DOHH2 (cell line): ENCODE measurements at regions not wholly inside any gene's neighbourhood (a gene's known extent, or its start where the extent isn't known, plus 50 kb on each side); places are given as distances from the start of the nearest gene placed in this dataset.

ENCODE experiments used
- H3F3A ChIP-seq: fragments of 200-600 bp; sonication (generic), shearing (Covaris generic); 2 replicates; pipeline ENCODE4 v1.6.0; 2016; ENCODE audit warnings: antibody characterized with exemption, mild to moderate bottlenecking; ENCODE audit not compliant: control insufficient read depth, insufficient read depth
- H3K27ac ChIP-seq: fragments of 200-600 bp; sonication (generic); 2 replicates; pipeline ENCODE4 v1.5.1; 2014; ENCODE audit warnings: low read depth, mild to moderate bottlenecking, low read length, moderate library complexity
- H3K27me3 ChIP-seq: fragments of 200-600 bp; sonication (generic); 2 replicates; pipeline ENCODE4 v1.6.1; 2014; ENCODE audit warnings: mild to moderate bottlenecking, low read length, mixed read lengths; ENCODE audit not compliant: control insufficient read depth
- H3K36me3 ChIP-seq: fragments of 200-600 bp; sonication (generic); 2 replicates; pipeline ENCODE4 v1.6.1; 2014; ENCODE audit warnings: mild to moderate bottlenecking, low read length, moderate library complexity, mixed read lengths; ENCODE audit not compliant: control insufficient read depth
- H3K4me1 ChIP-seq: fragments of 200-600 bp; sonication (generic); 2 replicates; pipeline ENCODE4 v1.6.1; 2014; ENCODE audit warnings: mild to moderate bottlenecking, low read length, mixed read lengths; ENCODE audit not compliant: control insufficient read depth
- H3K4me2 ChIP-seq: fragments of 200-600 bp; sonication (generic); 2 replicates; pipeline ENCODE4 v1.6.0; 2014; ENCODE audit warnings: mild to moderate bottlenecking, low read length, moderate library complexity
- H3K4me3 ChIP-seq: fragments of 200-600 bp; sonication (generic); 2 replicates; pipeline ENCODE4 v1.5.1; 2014; ENCODE audit warnings: mild to moderate bottlenecking, low read length, mixed read lengths
- H3K79me2 ChIP-seq: fragments of 200-600 bp; sonication (generic); 2 replicates; pipeline ENCODE4 v1.6.1; 2014; ENCODE audit warnings: mild to moderate bottlenecking, low read length, mixed read lengths; ENCODE audit not compliant: control insufficient read depth
- H3K9me2 ChIP-seq: fragments of 200-600 bp; sonication (generic); replicated peaks from 2 replicates; pipeline ENCODE4 v1.6.1; 2014; ENCODE audit warnings: mild to moderate bottlenecking, low read length, mixed read lengths; ENCODE audit not compliant: control insufficient read depth
- H3K9me3 ChIP-seq: fragments of 200-600 bp; sonication (generic); 2 replicates; pipeline ENCODE4 v1.6.1; 2014; ENCODE audit warnings: antibody characterized with exemption, low read length, mixed read lengths; ENCODE audit not compliant: control insufficient read depth, insufficient read depth
- H4K20me1 ChIP-seq: fragments of 200-600 bp; sonication (generic); 2 replicates; pipeline ENCODE4 v1.6.0; 2014; ENCODE audit warnings: low read depth, mild to moderate bottlenecking, antibody characterized with exemption, low read length, moderate library complexity; ENCODE audit not compliant: control insufficient read depth, insufficient read depth
- EZH2phosphoT487 ChIP-seq: fragments of 200-600 bp; sonication (generic); IDR thresholded peaks from 2 replicates; pipeline ENCODE4 v1.6.1; 2017; ENCODE audit warnings: borderline replicate concordance, mild to moderate bottlenecking, antibody characterized with exemption, low read length, moderate library complexity, mixed read lengths
- TF ChIP-seq, protein P1 (sequence below): fragments of 200-600 bp; sonication (generic); IDR thresholded peaks from one replicate; pipeline ENCODE4 v1.5.1; 2014; ENCODE audit warnings: antibody characterized with exemption, mild to moderate bottlenecking, low read depth, low read length; ENCODE audit not compliant: poor library complexity, severe bottlenecking

GRCh38 chr10:117425974-117426566 is 50.8 kb upstream of the PDZD8 start:
- no peaks in the 10 kb centered on the region for H3F3A ChIP-seq
- no peaks in the 10 kb centered on the region for H3K27me3 ChIP-seq
- H3K79me2 ChIP-seq, result no peaks in the 10 kb centered on the region
- H4K20me1 ChIP-seq, result no peaks in the 10 kb centered on the region
- H3K27ac ChIP-seq, result no peak overlapping the region
- no peak overlapping the region for H3K4me3 ChIP-seq
- TF ChIP-seq, protein P1, sequence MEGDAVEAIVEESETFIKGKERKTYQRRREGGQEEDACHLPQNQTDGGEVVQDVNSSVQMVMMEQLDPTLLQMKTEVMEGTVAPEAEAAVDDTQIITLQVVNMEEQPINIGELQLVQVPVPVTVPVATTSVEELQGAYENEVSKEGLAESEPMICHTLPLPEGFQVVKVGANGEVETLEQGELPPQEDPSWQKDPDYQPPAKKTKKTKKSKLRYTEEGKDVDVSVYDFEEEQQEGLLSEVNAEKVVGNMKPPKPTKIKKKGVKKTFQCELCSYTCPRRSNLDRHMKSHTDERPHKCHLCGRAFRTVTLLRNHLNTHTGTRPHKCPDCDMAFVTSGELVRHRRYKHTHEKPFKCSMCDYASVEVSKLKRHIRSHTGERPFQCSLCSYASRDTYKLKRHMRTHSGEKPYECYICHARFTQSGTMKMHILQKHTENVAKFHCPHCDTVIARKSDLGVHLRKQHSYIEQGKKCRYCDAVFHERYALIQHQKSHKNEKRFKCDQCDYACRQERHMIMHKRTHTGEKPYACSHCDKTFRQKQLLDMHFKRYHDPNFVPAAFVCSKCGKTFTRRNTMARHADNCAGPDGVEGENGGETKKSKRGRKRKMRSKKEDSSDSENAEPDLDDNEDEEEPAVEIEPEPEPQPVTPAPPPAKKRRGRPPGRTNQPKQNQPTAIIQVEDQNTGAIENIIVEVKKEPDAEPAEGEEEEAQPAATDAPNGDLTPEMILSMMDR, result no peak
- TF ChIP-seq EZH2phosphoT487, result no peak
- H3K4me2 ChIP-seq, result no peak overlapping the region
- H3K36me3 ChIP-seq, result no peaks in the 10 kb centered on the region
- no peaks in the 10 kb centered on the region for H3K9me3 ChIP-seq
- H3K4me1 ChIP-seq, result no peaks in the 10 kb centered on the region
- no peaks in the 10 kb centered on the region for H3K9me2 ChIP-seq

DNA sequence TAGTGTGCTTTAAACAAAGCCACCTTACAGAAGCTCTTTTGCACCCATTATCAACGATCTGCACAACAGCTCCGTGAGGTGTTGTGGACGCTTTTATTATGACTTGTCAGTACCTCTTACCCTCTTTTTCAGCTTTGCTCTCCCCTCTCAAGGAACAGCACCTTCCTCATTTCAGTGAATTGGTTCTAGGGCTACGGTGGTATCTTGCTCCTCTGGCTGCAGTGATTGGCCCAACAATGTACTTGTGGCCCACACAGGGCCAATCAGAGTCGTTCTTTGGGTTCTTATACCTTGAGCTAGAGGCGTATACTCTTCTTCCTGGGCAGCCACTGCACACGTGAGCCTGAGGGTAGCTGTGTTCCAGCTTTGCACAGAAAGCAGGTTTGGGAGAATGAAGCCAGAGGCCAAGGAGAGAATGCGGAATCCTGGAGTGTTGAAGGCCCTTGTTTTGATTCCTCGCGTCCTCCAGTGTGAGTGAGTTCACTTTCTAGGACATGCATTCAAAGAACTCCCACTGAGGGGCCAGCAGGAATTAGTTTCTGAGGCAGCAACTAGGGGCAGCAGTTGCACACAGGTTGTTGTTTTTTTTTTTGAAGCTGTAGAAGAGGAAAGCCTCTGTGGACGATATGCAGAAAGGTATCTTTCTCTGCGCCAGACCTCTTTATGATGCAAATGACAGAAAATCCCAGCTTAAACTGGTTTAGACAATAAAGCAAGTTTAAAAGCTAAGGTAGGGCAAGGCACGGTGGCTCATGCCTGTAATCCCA is 49.8 kb upstream of the PDZD8 start:
- no peaks in the 10 kb centered on the region for H3K9me2 ChIP-seq
- H3K36me3 ChIP-seq, result no peaks in the 10 kb centered on the region
- H3K4me2 ChIP-seq, result no peak overlapping the region
- no peak overlapping the region for H3K27ac ChIP-seq
- no peak overlapping the region for H3K4me3 ChIP-seq
- H3K4me1 ChIP-seq, result no peaks in the 10 kb centered on the region
- no peak for TF ChIP-seq EZH2phosphoT487
- TF ChIP-seq, protein P1, result no peak
- no peaks in the 10 kb centered on the region for H3K79me2 ChIP-seq
- H4K20me1 ChIP-seq, result no peaks in the 10 kb centered on the region
- H3K9me3 ChIP-seq, result no peaks in the 10 kb centered on the region
- no peaks in the 10 kb centered on the region for H3F3A ChIP-seq
- no peaks in the 10 kb centered on the region for H3K27me3 ChIP-seq
